LNCaP clone FGC (cell line): ENCODE measurements at regions not wholly inside any gene's neighbourhood (a gene's known extent, or its start where the extent isn't known, plus 50 kb on each side); places are given as distances from the start of the nearest gene placed in this dataset.

Experiments
- DNase-seq: peaks from one replicate; pipeline ENCODE4 v3.0.0-alpha.2; 2011; ENCODE audit warnings: low read depth
- H3K4me3 ChIP-seq: 2 replicates; pipeline ENCODE4 v1.5.1; 2011; ENCODE audit warnings: mild to moderate bottlenecking, low read depth, low read length, control low read depth
- TF ChIP-seq, protein P1 (sequence below): IDR thresholded peaks from 2 replicates; pipeline ENCODE4 v1.5.1; 2012; ENCODE audit warnings: mild to moderate bottlenecking; ENCODE audit not compliant: control insufficient read depth, insufficient read depth; ENCODE audit errors: extremely low read depth

DNA sequence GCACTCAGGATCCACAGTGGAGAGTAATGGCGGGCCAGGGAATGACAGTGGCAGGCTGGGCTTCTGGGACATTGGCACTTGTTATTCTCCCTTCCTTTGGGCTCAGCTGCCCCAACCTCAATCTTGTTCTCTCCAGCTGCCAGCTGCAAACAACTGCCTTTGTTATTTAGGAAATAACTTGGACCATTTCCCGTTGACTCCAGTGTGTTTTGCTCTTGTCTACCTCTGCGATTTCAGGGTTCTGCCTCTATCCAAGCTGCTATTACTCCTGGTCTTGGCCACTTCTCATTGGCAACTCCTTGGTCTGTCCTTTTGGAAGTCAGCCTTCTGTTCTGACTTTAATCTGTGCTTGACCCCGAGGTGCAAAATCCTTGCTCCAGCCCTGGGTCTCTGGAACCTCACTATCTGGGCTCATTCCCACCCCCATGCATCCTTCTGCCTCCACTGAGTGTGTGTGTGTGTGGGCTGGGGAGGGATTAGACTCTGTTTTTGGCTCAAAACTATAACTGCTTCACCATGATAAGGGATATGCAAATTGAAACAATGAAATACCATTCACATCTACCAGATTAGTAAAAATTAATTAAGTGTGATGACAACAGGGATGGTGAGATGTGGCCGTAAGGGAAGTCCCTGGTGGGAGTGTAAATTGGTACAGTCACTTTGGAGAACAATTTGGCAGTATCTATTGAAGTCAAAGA, 134.1 kb upstream of the CXCR4 start:
- no peak overlapping the region for H3K4me3 ChIP-seq
- TF ChIP-seq, protein P1, sequence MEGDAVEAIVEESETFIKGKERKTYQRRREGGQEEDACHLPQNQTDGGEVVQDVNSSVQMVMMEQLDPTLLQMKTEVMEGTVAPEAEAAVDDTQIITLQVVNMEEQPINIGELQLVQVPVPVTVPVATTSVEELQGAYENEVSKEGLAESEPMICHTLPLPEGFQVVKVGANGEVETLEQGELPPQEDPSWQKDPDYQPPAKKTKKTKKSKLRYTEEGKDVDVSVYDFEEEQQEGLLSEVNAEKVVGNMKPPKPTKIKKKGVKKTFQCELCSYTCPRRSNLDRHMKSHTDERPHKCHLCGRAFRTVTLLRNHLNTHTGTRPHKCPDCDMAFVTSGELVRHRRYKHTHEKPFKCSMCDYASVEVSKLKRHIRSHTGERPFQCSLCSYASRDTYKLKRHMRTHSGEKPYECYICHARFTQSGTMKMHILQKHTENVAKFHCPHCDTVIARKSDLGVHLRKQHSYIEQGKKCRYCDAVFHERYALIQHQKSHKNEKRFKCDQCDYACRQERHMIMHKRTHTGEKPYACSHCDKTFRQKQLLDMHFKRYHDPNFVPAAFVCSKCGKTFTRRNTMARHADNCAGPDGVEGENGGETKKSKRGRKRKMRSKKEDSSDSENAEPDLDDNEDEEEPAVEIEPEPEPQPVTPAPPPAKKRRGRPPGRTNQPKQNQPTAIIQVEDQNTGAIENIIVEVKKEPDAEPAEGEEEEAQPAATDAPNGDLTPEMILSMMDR = no peak
- DNase-seq = no peak

DNA sequence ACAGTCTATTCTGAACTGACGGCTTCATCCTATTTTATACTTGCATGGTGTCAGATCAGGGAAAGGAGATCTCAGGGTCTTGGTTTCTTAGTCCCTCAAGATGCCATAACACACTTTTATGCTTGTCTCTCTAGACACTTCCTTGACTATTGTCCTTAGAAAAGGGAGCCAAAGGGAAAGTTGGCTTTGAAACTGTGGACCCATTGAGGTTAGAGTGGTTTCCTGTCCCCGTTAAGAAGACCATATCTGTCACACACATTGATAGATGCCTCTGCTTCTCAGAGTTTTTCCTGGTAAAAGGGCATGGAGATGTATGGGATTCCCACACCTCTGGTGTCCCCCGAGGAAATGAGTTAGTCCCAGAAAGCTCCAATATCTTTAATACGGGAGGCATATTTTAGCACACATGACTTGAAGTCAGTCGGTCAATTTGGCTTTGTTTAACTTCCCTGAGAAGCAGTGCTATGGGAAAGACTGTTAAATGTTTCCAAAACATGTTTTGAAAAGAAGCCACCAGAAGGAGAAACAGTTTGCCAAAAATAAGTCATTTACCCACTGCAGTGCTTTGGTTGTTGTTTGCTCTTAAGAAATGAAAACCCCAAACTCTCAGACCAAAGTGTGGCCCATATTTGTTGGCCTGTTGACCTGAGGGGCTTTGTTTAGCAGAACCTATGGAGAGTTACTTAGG, 133.4 kb upstream of the CXCR4 start:
- TF ChIP-seq, protein P1 = no peak
- no peak overlapping the region for H3K4me3 ChIP-seq
- no peak for DNase-seq

DNA sequence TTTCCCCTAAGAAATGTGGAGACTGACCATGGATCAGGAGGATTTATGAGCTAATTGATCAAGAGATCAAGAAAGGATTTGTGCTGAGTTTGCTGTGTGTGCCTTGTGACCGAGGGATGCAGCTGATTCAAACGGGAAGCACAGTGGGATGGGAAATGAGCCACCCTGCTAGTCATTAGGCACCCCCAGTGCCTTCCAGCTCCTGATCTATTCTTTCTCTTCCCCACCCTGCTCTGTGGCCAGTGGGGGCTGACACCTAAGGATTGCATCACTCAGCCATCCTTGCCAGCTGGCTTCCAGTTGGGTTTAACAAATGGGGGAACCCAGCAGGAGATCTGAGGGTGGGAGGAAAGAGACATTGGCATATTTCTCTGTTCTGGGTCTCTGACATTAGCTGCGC, 132.2 kb upstream of the CXCR4 start:
- no peak overlapping the region for H3K4me3 ChIP-seq
- TF ChIP-seq, protein P1 = no peak
- no peak for DNase-seq

DNA sequence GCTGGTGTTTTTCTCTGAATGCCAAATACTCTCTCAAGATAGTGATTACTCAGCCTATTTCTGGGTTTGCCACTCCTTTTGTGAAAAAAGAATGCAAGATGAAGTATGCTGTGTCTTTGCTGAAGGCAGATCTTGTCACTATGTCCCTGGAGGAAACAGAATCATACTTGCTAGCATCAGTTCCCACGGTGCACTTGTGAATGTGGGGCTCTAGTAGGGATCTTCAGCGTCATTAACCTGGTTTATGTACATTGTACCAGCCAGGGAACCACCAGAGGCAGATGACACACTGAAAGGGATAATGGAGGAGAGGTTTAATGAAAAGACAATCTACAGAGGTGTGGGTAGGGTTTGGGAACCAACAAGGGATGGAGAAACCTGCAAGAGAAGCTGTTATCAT, 131.0 kb upstream of the CXCR4 start:
- TF ChIP-seq, protein P1 = no peak
- H3K4me3 ChIP-seq = no peak overlapping the region

DNA sequence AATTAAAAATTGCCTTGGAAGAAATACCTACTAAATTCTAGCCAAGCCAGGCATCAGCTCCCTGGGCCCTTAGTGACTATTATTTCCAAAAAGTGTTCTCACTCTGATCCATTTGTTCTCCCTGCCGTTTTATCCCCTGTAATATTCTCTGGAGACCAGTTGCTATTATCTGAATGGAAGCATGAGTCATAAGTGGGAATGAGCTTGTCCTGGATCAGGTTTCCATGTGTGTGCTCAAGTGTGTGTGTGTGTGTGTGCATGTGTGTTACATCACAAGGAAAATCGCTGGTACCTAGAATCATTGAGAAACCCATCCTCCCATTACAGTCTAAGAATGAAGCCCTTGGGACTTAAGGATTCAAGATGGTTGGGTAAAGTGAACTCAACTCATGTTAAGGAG, 130.3 kb upstream of the CXCR4 start:
- TF ChIP-seq, protein P1 = no peak
- DNase-seq = no peak
- no peak overlapping the region for H3K4me3 ChIP-seq

More for the DNA sequence above, 131.0 kb upstream of the CXCR4 start:
- DNase-seq = no peak

DNA sequence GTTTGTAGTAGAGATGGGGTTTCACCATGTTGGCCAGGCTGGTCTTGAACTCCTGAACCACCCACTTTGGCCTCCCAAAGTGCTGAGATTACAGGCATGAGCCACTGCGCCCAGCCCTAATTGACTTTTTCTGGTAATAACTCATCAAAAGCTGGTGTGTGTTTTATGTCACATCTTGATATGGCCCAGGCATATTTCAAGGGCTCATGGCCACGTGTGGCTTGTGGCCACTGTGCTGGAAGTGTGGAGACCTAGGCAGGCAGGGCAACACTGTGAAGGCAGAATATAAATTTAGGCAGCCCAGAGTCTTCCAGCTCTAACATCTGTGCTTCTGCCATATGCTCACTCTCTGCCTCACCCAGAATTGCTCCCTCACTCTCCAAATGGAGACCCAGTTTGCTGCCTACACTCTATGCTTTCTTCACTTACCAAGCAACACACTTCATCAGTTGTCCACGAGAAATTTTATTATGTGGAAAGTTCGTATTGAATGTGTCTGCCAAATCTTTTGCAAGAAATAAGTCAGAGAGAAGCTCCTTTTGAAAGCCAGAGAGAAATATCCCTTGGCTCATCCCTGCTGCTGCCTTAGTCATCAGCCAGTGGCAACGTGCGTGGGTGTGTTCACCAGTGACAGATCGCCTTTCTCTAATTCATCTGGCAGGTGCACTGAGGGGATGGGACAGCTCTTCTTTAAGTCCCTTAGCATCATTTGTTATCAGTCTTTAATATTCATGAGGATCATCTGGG, 129.4 kb upstream of the CXCR4 start:
- TF ChIP-seq, protein P1 = no peak
- H3K4me3 ChIP-seq = no peak overlapping the region
- DNase-seq = no peak
